ENCODE measurements at regions not wholly inside any gene's neighbourhood (a gene's known extent, or its start where the extent isn't known, plus 50 kb on each side); places are given as distances from the start of the nearest gene placed in this dataset.

- no peak overlapping the region for H4K91ac ChIP-seq (ENCODE audit: low read length)
- H3K9ac ChIP-seq (ENCODE audit: low read length), result no peak overlapping the region
- H3K18ac ChIP-seq (ENCODE audit: low read depth in 1 of 2, low read length in 2 of 2), result no peak overlapping the region
- no peak overlapping the region for H2BK15ac ChIP-seq (ENCODE audit: low read depth, poor library complexity, severe bottlenecking)
- H3K4ac ChIP-seq (ENCODE audit: low read depth in 1 of 2, low read length in 2 of 2), result no peak overlapping the region
- H3K14ac ChIP-seq (ENCODE audit: low read length in 2 of 2), result no peak overlapping the region
- peaks cover 0 to 34% of the 10 kb centered on the region in 2 experiments for H3K27me3 ChIP-seq (ENCODE audit: control insufficient read depth in 1 of 2, insufficient read depth in 1 of 2, low read length in 2 of 2)
- H3K9me3 ChIP-seq (ENCODE audit: control insufficient read depth, low read length), result no peaks in the 10 kb centered on the region
- H3K23ac ChIP-seq (ENCODE audit: low read length in 2 of 2), result no peak overlapping the region
- WGBS, result 43% methylated on average over 3 of the region's 3 CpGs
- H3K4me1 ChIP-seq (ENCODE audit: control insufficient read depth, insufficient read depth, low read depth, low read length), result no peaks in the 10 kb centered on the region
- no peak overlapping the region for H2BK5ac ChIP-seq (ENCODE audit: low read depth, low read length, poor library complexity, severe bottlenecking)
- H3K4me3 ChIP-seq (ENCODE audit: insufficient read depth in 1 of 2, low read depth in 1 of 2, low read length in 2 of 2), result no peak overlapping the region
- no peak overlapping the region for H2BK120ac ChIP-seq (ENCODE audit: low read depth, low read length)
- H2AK5ac ChIP-seq (ENCODE audit: low read length, severe bottlenecking), result no peak overlapping the region
- H2BK12ac ChIP-seq (ENCODE audit: low read length in 2 of 2), result no peak overlapping the region
- no peak overlapping the region for H3K27ac ChIP-seq (ENCODE audit: low read length, poor library complexity, severe bottlenecking)
- H3K36me3 ChIP-seq (ENCODE audit: control insufficient read depth in 1 of 2, insufficient read depth in 2 of 2, low read depth in 1 of 2, low read length in 2 of 2), result no peaks in the 10 kb centered on the region
- no peaks in the 10 kb centered on the region for H3K79me1 ChIP-seq (replicated peaks; ENCODE audit: low read length, poor library complexity, severe bottlenecking)
- DNase-seq, result no peak
- no peak overlapping the region for H3K4me2 ChIP-seq (ENCODE audit: low read length, poor library complexity, severe bottlenecking)
- no peak overlapping the region for H4K8ac ChIP-seq (ENCODE audit: low read length)
- H2AFZ ChIP-seq (ENCODE audit: low read depth, low read length), result no peak overlapping the region
These were observed 124.4 kb downstream of the FBXO15 start for GRCh38 chr18:74023220-74023619.

- no peak overlapping the region for H2BK15ac ChIP-seq (ENCODE audit: low read depth, poor library complexity, severe bottlenecking)
- H2AFZ ChIP-seq (ENCODE audit: low read depth, low read length), result no peak overlapping the region
- no peak overlapping the region for H3K23ac ChIP-seq (ENCODE audit: low read length in 2 of 2)
- WGBS, result 72% methylated on average over 3 of the region's 3 CpGs
- H3K36me3 ChIP-seq (ENCODE audit: control insufficient read depth in 1 of 2, insufficient read depth in 2 of 2, low read depth in 1 of 2, low read length in 2 of 2), result no peaks in the 10 kb centered on the region
- no peak overlapping the region for H3K18ac ChIP-seq (ENCODE audit: low read depth in 1 of 2, low read length in 2 of 2)
- no peak overlapping the region for H3K27ac ChIP-seq (ENCODE audit: low read length, poor library complexity, severe bottlenecking)
- H3K4me1 ChIP-seq (ENCODE audit: control insufficient read depth, insufficient read depth, low read depth, low read length), result no peaks in the 10 kb centered on the region
- H4K8ac ChIP-seq (ENCODE audit: low read length), result no peak overlapping the region
- no peak overlapping the region for H2BK120ac ChIP-seq (ENCODE audit: low read depth, low read length)
- no peak overlapping the region for H3K4me3 ChIP-seq (ENCODE audit: insufficient read depth in 1 of 2, low read depth in 1 of 2, low read length in 2 of 2)
- peaks cover 2% of the 10 kb centered on the region for H3K9me3 ChIP-seq (ENCODE audit: control insufficient read depth, low read length)
- no peak overlapping the region for H3K14ac ChIP-seq (ENCODE audit: low read length in 2 of 2)
- H3K9ac ChIP-seq (ENCODE audit: low read length), result no peak overlapping the region
- H3K27me3 ChIP-seq (ENCODE audit: control insufficient read depth in 1 of 2, insufficient read depth in 1 of 2, low read length in 2 of 2), result peaks cover 0 to 58% of the 10 kb centered on the region in 2 experiments
- no peak overlapping the region for H2BK5ac ChIP-seq (ENCODE audit: low read depth, low read length, poor library complexity, severe bottlenecking)
- H2BK12ac ChIP-seq (ENCODE audit: low read length in 2 of 2), result no peak overlapping the region
- no peaks in the 10 kb centered on the region for H3K79me1 ChIP-seq (replicated peaks; ENCODE audit: low read length, poor library complexity, severe bottlenecking)
- no peak for DNase-seq
- no peak overlapping the region for H4K91ac ChIP-seq (ENCODE audit: low read length)
- no peak overlapping the region for H3K4ac ChIP-seq (ENCODE audit: low read depth in 1 of 2, low read length in 2 of 2)
- H3K4me2 ChIP-seq (ENCODE audit: low read length, poor library complexity, severe bottlenecking), result no peak overlapping the region
- no peak overlapping the region for H2AK5ac ChIP-seq (ENCODE audit: low read length, severe bottlenecking)
These were observed 127.8 kb downstream of the FBXO15 start for GRCh38 chr18:74019864-74020263.

- H3K23ac ChIP-seq (ENCODE audit: low read length in 2 of 2), result no peak overlapping the region
- no peak overlapping the region for H2AFZ ChIP-seq (ENCODE audit: low read depth, low read length)
- H3K27me3 ChIP-seq (ENCODE audit: control insufficient read depth in 1 of 2, insufficient read depth in 1 of 2, low read length in 2 of 2), result peaks cover 0 to 53% of the 10 kb centered on the region in 2 experiments
- H2AK5ac ChIP-seq (ENCODE audit: low read length, severe bottlenecking), result no peak overlapping the region
- H3K14ac ChIP-seq (ENCODE audit: low read length in 2 of 2), result no peak overlapping the region
- DNase-seq, result peak; percentile 61
- no peak overlapping the region for H3K4me2 ChIP-seq (ENCODE audit: low read length, poor library complexity, severe bottlenecking)
- H4K91ac ChIP-seq (ENCODE audit: low read length), result no peak overlapping the region
- H2BK12ac ChIP-seq (ENCODE audit: low read length in 2 of 2), result no peak overlapping the region
- no peak overlapping the region for H3K18ac ChIP-seq (ENCODE audit: low read depth in 1 of 2, low read length in 2 of 2)
- no peak overlapping the region for H3K27ac ChIP-seq (ENCODE audit: low read length, poor library complexity, severe bottlenecking)
- H3K9ac ChIP-seq (ENCODE audit: low read length), result no peak overlapping the region
- H2BK5ac ChIP-seq (ENCODE audit: low read depth, low read length, poor library complexity, severe bottlenecking), result no peak overlapping the region
- no peak overlapping the region for H2BK15ac ChIP-seq (ENCODE audit: low read depth, poor library complexity, severe bottlenecking)
- H3K4ac ChIP-seq (ENCODE audit: low read depth in 1 of 2, low read length in 2 of 2), result no peak overlapping the region
- peaks cover 5% of the 10 kb centered on the region for H3K9me3 ChIP-seq (ENCODE audit: control insufficient read depth, low read length)
- no peak overlapping the region for H4K8ac ChIP-seq (ENCODE audit: low read length)
- no peaks in the 10 kb centered on the region for H3K36me3 ChIP-seq (ENCODE audit: control insufficient read depth in 1 of 2, insufficient read depth in 2 of 2, low read depth in 1 of 2, low read length in 2 of 2)
- WGBS, result 48% methylated on average over 5 of the region's 5 CpGs
- no peaks in the 10 kb centered on the region for H3K79me1 ChIP-seq (replicated peaks; ENCODE audit: low read length, poor library complexity, severe bottlenecking)
- H2BK120ac ChIP-seq (ENCODE audit: low read depth, low read length), result no peak overlapping the region
- H3K4me1 ChIP-seq (ENCODE audit: control insufficient read depth, insufficient read depth, low read depth, low read length), result no peaks in the 10 kb centered on the region
- no peak overlapping the region for H3K4me3 ChIP-seq (ENCODE audit: insufficient read depth in 1 of 2, low read depth in 1 of 2, low read length in 2 of 2)
These were observed 133.7 kb downstream of the FBXO15 start for GRCh38 chr18:74013955-74014354.

DNA sequence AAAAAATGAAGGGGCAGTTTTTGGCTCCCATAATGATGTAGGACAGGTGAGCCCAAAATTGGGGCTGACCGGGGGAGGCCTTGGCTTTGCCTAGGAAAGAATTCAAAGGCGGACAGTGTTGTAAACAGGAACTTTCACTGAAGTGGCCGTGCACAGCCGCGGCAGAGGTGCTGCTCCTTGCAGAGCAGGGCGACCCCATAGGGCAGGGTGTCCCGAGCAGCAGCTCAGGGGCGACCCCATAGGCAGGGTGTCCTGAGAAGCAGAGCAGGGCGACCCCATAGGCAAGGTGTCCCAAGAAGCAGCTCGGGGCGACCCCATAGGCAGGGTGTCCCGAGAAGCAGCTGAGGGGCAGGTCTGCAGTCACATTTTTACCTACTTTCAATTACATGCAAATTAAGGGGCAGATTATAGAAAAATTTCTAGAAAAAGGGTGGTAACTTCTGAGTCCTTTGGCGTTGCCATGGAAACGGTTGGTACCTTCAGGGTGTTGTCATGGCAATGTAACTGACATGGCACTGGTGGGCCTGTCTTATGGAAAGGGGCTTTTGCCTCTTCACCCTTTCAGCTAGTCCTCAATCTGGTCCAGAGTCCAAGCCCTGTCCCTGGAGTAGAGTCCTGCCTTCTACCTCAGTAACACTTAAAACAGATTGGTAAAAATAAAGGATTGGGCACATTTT, 134.5 kb downstream of the FBXO15 start:
- H3K4me3 ChIP-seq (ENCODE audit: insufficient read depth in 1 of 2, low read depth in 1 of 2, low read length in 2 of 2), result no peak overlapping the region

More for the DNA sequence above, 134.5 kb downstream of the FBXO15 start:
- Histone ChIP-seq H3K23ac (ENCODE audit: low read length in 2 of 2) (no peak overlapping the region), H2BK15ac (ENCODE audit: low read depth, poor library complexity, severe bottlenecking) (no peak overlapping the region), H3K27ac (ENCODE audit: low read length, poor library complexity, severe bottlenecking) (no peak overlapping the region), H3K4me1 (ENCODE audit: control insufficient read depth, insufficient read depth, low read depth, low read length) (no peaks in the 10 kb centered on the region), H3K36me3 (ENCODE audit: control insufficient read depth in 1 of 2, insufficient read depth in 2 of 2, low read depth in 1 of 2, low read length in 2 of 2) (no peaks in the 10 kb centered on the region), H3K14ac (ENCODE audit: low read length in 2 of 2) (no peak overlapping the region), H3K18ac (ENCODE audit: low read depth in 1 of 2, low read length in 2 of 2) (no peak overlapping the region), H2AFZ (ENCODE audit: low read depth, low read length) (no peak overlapping the region), H4K8ac (ENCODE audit: low read length) (no peak overlapping the region), H3K4me2 (ENCODE audit: low read length, poor library complexity, severe bottlenecking) (no peak overlapping the region), H3K79me1 (replicated peaks; ENCODE audit: low read length, poor library complexity, severe bottlenecking) (no peaks in the 10 kb centered on the region), H3K9me3 (ENCODE audit: control insufficient read depth, low read length) (peaks cover 5% of the 10 kb centered on the region), H2BK120ac (ENCODE audit: low read depth, low read length) (no peak overlapping the region), H2AK5ac (ENCODE audit: low read length, severe bottlenecking) (no peak overlapping the region), H4K91ac (ENCODE audit: low read length) (no peak overlapping the region), H2BK5ac (ENCODE audit: low read depth, low read length, poor library complexity, severe bottlenecking) (no peak overlapping the region), H3K4ac (ENCODE audit: low read depth in 1 of 2, low read length in 2 of 2) (no peak overlapping the region), H3K27me3 (ENCODE audit: control insufficient read depth in 1 of 2, insufficient read depth in 1 of 2, low read length in 2 of 2) (peaks cover 0 to 51% of the 10 kb centered on the region in 2 experiments), H3K9ac (ENCODE audit: low read length) (no peak overlapping the region), H2BK12ac (ENCODE audit: low read length in 2 of 2) (no peak overlapping the region)
- no peak for DNase-seq
- WGBS, result 93% methylated on average over 11 of the region's 14 CpGs
